Panc1 (cell line): ENCODE measurements at regions not wholly inside any gene's neighbourhood (a gene's known extent, or its start where the extent isn't known, plus 50 kb on each side); places are given as distances from the start of the nearest gene placed in this dataset.
A peak's percentile ranks its signal among the peaks of the same experiment; 100 is the strongest.

ENCODE experiments used
- ATAC-seq: fragments of 200-7000 bp; cut with Tn5 transposase; 2 replicates; pipeline ENCODE4 v1.9.1; 2020; ENCODE audit warnings: mild to moderate bottlenecking, moderate library complexity
- BruUV-seq: library from RNA; stranded (reverse); fragments of 400-500 nt; replicated peaks from 2 replicates; lab custom pipeline; 2021; lab: Mats Ljungman, UMichigan
- CTCF ChIA-PET: fragments of 300-600 bp; sonication (Branson Sonifier 250); formaldehyde crosslinking; loops from one replicate; lab custom pipeline; 2022; ENCODE audit warnings: antibody characterized with exemption; lab: Charles Lee
- POLR2A ChIA-PET: fragments of 300-600 bp; sonication (Branson Sonifier 250); formaldehyde crosslinking; loops from one replicate; lab custom pipeline; 2022; ENCODE audit warnings: antibody characterized with exemption; lab: Charles Lee
- DNase-seq: peaks from one replicate; pipeline ENCODE4 v3.0.0-alpha.2; 2010; ENCODE audit warnings: low read depth, low spot score
- H3K27ac ChIP-seq: 2 replicates; pipeline ENCODE4 v1.5.1; 2011; ENCODE audit warnings: mild to moderate bottlenecking, low read length, inconsistent platforms
- H3K27me3 ChIP-seq: fragments of 200-500 bp; sonication (Bioruptor generic); 2 replicates; pipeline ENCODE4 v1.6.0; 2014; ENCODE audit warnings: low read length, inconsistent platforms; ENCODE audit not compliant: control insufficient read depth, insufficient read depth
- H3K36me3 ChIP-seq: fragments of 200-500 bp; sonication (Bioruptor generic); 2 replicates; pipeline ENCODE4 v1.5.1; 2014; ENCODE audit warnings: inconsistent platforms, mild to moderate bottlenecking, low read length, moderate library complexity; ENCODE audit not compliant: control insufficient read depth, insufficient read depth
- H3K4me1 ChIP-seq: 2 replicates; pipeline ENCODE4 v1.5.1; 2011; ENCODE audit warnings: inconsistent platforms, mild to moderate bottlenecking, low read length, moderate library complexity; ENCODE audit not compliant: control insufficient read depth, insufficient read depth
- H3K4me3 ChIP-seq, 2 experiments: 2 replicates each; pipeline ENCODE4 v1.5.1; 2011 to 2012; ENCODE audit warnings: low read depth in 2 of 2, low read length in 2 of 2, mild to moderate bottlenecking in 2 of 2, inconsistent platforms in 1 of 2, moderate library complexity in 1 of 2
- H3K9me3 ChIP-seq: fragments of 200-500 bp; sonication (Bioruptor generic); 2 replicates; pipeline ENCODE4 v1.5.1; 2014; ENCODE audit warnings: low read depth, mild to moderate bottlenecking, inconsistent platforms, low read length, moderate library complexity; ENCODE audit not compliant: control insufficient read depth, insufficient read depth
- POLR2AphosphoS5 ChIP-seq: IDR thresholded peaks from 2 replicates; pipeline ENCODE4 v1.6.1; 2012; ENCODE audit warnings: mild to moderate bottlenecking, low read depth, low read length, moderate library complexity
- SIN3A ChIP-seq: IDR thresholded peaks from 2 replicates; pipeline ENCODE4 v1.6.1; 2012; ENCODE audit warnings: low read depth, mild to moderate bottlenecking, low read length, moderate library complexity, borderline replicate concordance; ENCODE audit not compliant: insufficient read depth
- TCF7L2 ChIP-seq: IDR thresholded peaks from 2 replicates; pipeline ENCODE4 v1.6.1; 2011; ENCODE audit warnings: mild to moderate bottlenecking, low read depth, low read length, inconsistent platforms
- in situ Hi-C: cut with HindIII; loops from 2 replicates; pipeline ENCODE4 v1.10.0; 2016; ENCODE audit warnings: low sequenced_read_pairs, low pct_unique_long_range_greater_than_20kb
- intact Hi-C: fragments of 100-400 bp; cut with micrococcal nuclease; formaldehyde crosslinking; loops from one replicate; pipeline ENCODE4 v1.10.0; 2022; ENCODE audit not compliant: unreplicated experiment
- TF ChIP-seq, protein P1 (sequence below), 2 experiments: IDR thresholded peaks; 2 replicates each; pipeline ENCODE4 v1.6.1; 2011 to 2012; ENCODE audit warnings: low read depth in 2 of 2, control low read depth in 1 of 2, low read length in 1 of 2, mild to moderate bottlenecking in 1 of 2, moderate library complexity in 1 of 2; ENCODE audit not compliant: insufficient read depth in 1 of 2
- TF ChIP-seq, protein P2 (sequence below): fragments of 450-650 bp; IDR thresholded peaks from 2 replicates; pipeline ENCODE4 v1.5.1; 2017; ENCODE audit warnings: mild to moderate bottlenecking

DNA sequence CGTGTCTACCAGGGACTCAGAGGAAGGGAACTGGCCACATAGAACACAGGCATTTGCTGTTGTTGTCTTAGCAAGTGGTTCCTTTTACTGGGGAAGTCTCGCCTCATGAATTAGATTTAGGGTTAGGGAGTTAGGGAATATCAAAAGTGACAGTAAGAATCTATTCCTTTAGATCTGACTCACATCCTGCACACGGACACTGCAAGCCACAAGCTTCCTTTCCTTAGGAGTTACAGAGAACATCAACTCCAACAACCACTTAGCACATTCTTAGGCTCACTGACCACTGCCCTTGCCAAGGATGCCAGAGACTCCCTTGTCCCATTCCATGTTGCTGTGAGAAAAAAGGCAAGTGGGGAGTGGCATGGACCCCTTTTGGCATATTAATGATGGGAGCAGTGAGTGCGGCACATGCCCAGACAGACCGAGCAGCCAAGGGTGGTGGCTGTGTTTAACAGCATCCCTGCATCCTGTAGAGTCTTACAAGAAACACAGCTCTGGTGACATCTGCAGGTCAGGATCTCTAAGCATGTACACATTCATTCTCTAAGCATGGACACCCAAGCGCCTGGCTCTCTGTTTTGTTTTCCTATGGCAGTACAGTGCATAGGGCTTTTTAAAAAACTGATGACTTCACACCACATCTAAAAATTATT, 745.6 kb upstream of the RAB6C start:
- POLR2A ChIA-PET = no interaction called here
- H3K9me3 ChIP-seq = no peaks in the 10 kb centered on the region

DNA sequence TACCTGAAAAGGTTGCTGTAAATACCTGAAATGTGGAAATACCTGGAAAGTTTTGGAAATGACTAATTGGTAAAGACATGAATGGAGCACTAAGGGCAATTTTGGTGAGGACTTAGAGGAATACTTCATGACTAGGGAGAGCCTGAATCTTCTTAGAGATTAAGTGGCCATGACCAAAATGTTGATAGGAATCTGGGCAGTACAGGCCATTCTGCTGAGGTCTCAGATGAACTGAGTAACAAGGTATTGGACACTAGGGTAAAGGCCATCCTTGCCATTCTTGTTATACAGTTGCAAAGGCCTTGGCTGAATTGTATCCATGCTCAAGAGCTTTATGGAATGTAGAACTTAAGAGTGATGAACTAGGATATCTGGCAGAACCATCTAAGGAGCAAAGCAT, 742.9 kb upstream of the RAB6C start:
- Histone ChIP-seq H3K9me3 (no peaks in the 10 kb centered on the region), H3K4me3 (no peak overlapping the region), H3K4me1 (no peaks in the 10 kb centered on the region), H3K27me3 (no peaks in the 10 kb centered on the region), H3K27ac (no peak overlapping the region), H3K36me3 (no peaks in the 10 kb centered on the region)
- intact Hi-C loops = no loop called here
- ATAC-seq (no peak), DNase-seq (no peak)
- in situ Hi-C loops = no loop called here
- BruUV-seq = no TSS peak
- TF ChIP-seq POLR2AphosphoS5 (no peak), TCF7L2 (no peak), SIN3A (no peak)
- TF ChIP-seq, protein P1, sequence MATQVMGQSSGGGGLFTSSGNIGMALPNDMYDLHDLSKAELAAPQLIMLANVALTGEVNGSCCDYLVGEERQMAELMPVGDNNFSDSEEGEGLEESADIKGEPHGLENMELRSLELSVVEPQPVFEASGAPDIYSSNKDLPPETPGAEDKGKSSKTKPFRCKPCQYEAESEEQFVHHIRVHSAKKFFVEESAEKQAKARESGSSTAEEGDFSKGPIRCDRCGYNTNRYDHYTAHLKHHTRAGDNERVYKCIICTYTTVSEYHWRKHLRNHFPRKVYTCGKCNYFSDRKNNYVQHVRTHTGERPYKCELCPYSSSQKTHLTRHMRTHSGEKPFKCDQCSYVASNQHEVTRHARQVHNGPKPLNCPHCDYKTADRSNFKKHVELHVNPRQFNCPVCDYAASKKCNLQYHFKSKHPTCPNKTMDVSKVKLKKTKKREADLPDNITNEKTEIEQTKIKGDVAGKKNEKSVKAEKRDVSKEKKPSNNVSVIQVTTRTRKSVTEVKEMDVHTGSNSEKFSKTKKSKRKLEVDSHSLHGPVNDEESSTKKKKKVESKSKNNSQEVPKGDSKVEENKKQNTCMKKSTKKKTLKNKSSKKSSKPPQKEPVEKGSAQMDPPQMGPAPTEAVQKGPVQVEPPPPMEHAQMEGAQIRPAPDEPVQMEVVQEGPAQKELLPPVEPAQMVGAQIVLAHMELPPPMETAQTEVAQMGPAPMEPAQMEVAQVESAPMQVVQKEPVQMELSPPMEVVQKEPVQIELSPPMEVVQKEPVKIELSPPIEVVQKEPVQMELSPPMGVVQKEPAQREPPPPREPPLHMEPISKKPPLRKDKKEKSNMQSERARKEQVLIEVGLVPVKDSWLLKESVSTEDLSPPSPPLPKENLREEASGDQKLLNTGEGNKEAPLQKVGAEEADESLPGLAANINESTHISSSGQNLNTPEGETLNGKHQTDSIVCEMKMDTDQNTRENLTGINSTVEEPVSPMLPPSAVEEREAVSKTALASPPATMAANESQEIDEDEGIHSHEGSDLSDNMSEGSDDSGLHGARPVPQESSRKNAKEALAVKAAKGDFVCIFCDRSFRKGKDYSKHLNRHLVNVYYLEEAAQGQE (IDR thresholded peaks at IDR 0.05; ENCODE audit: insufficient read depth in 1 of 2, low read depth in 2 of 2, low read length in 1 of 2) = no peak
- TF ChIP-seq, protein P2, sequence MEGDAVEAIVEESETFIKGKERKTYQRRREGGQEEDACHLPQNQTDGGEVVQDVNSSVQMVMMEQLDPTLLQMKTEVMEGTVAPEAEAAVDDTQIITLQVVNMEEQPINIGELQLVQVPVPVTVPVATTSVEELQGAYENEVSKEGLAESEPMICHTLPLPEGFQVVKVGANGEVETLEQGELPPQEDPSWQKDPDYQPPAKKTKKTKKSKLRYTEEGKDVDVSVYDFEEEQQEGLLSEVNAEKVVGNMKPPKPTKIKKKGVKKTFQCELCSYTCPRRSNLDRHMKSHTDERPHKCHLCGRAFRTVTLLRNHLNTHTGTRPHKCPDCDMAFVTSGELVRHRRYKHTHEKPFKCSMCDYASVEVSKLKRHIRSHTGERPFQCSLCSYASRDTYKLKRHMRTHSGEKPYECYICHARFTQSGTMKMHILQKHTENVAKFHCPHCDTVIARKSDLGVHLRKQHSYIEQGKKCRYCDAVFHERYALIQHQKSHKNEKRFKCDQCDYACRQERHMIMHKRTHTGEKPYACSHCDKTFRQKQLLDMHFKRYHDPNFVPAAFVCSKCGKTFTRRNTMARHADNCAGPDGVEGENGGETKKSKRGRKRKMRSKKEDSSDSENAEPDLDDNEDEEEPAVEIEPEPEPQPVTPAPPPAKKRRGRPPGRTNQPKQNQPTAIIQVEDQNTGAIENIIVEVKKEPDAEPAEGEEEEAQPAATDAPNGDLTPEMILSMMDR = no peak
- POLR2A ChIA-PET = no interaction called here
- CTCF ChIA-PET = no interaction called here

More for the DNA sequence above, 745.6 kb upstream of the RAB6C start:
- Histone ChIP-seq H3K27me3 (no peaks in the 10 kb centered on the region), H3K27ac (no peak overlapping the region), H3K4me1 (no peaks in the 10 kb centered on the region), H3K4me3 (no peak overlapping the region), H3K36me3 (no peaks in the 10 kb centered on the region)
- no TSS peak for BruUV-seq
- DNase-seq = no peak
- CTCF ChIA-PET = no interaction called here
- ATAC-seq = peak; percentile 80
- in situ Hi-C loops = no loop called here
- intact Hi-C loops = no loop called here
- TF ChIP-seq, protein P2 = 0 out of 2 replicates have a peak, but pooled peaks have one; percentile 24
- TF ChIP-seq SIN3A = no peak
